Neuronal stem cell (in vitro differentiated cells): ENCODE measurements at regions not wholly inside any gene's neighbourhood (a gene's known extent, or its start where the extent isn't known, plus 50 kb on each side); places are given as distances from the start of the nearest gene placed in this dataset.

Experiments
- DNase-seq: peaks from one replicate; pipeline ENCODE4 v3.0.0-alpha.2; 2013; ENCODE audit warnings: low spot score
- H2AFZ ChIP-seq: one replicate; pipeline ENCODE4 v1.6.1; 2013; ENCODE audit warnings: mild to moderate bottlenecking, low read length, inconsistent platforms
- H2AK5ac ChIP-seq: 2 replicates; pipeline ENCODE4 v1.6.1; 2013; ENCODE audit warnings: low read depth, mild to moderate bottlenecking, inconsistent platforms, low read length, moderate library complexity, mixed read lengths
- H2BK120ac ChIP-seq: 2 replicates; pipeline ENCODE4 v1.6.1; 2013; ENCODE audit warnings: low read depth, mild to moderate bottlenecking, inconsistent platforms, low read length, moderate library complexity, mixed read lengths
- H2BK12ac ChIP-seq: one replicate; pipeline ENCODE4 v1.6.1; 2013; ENCODE audit warnings: low read length, inconsistent platforms
- H2BK15ac ChIP-seq: 2 replicates; pipeline ENCODE4 v1.6.1; 2013; ENCODE audit warnings: mild to moderate bottlenecking, low read length, inconsistent platforms, mixed read lengths
- H2BK5ac ChIP-seq: one replicate; pipeline ENCODE4 v1.6.1; 2013; ENCODE audit warnings: inconsistent platforms, mild to moderate bottlenecking, low read length, moderate library complexity
- H3K14ac ChIP-seq: one replicate; pipeline ENCODE4 v1.6.1; 2013; ENCODE audit warnings: low read length, inconsistent platforms
- H3K18ac ChIP-seq: 2 replicates; pipeline ENCODE4 v1.6.1; 2013; ENCODE audit warnings: low read length, inconsistent platforms
- H3K23ac ChIP-seq: 2 replicates; pipeline ENCODE4 v1.6.1; 2013; ENCODE audit warnings: low read depth, mild to moderate bottlenecking, mixed read lengths, low read length, inconsistent platforms; ENCODE audit not compliant: poor library complexity
- H3K27ac ChIP-seq: replicated peaks from 3 replicates; pipeline ENCODE4 v1.5.1; 2013; ENCODE audit warnings: low read length, inconsistent platforms
- H3K27me3 ChIP-seq, 3 experiments: 2 replicates each; pipeline ENCODE4 v1.6.1; 2013; ENCODE audit warnings: low read length in 3 of 3, mild to moderate bottlenecking in 2 of 3, inconsistent platforms in 1 of 3, low read depth in 1 of 3, mixed read lengths in 1 of 3, moderate library complexity in 1 of 3; ENCODE audit not compliant: control insufficient read depth in 3 of 3, insufficient read depth in 3 of 3
- H3K36me3 ChIP-seq, 2 donors: replicated peaks in 1 of 2; 2 replicates each; pipeline ENCODE4 v1.6.1; 2013; ENCODE audit warnings: low read length in 2 of 2; ENCODE audit not compliant: control insufficient read depth in 2 of 2, insufficient read depth in 2 of 2
- H3K4ac ChIP-seq: 2 replicates; pipeline ENCODE4 v1.6.1; 2013; ENCODE audit warnings: inconsistent platforms, mild to moderate bottlenecking, low read length, moderate library complexity
- H3K4me1 ChIP-seq, 2 donors: 1 replicate in 1 of 2; 2 replicates in 1 of 2; pipeline ENCODE4 v1.6.1; 2013; ENCODE audit warnings: low read length in 2 of 2, low read depth in 1 of 2; ENCODE audit not compliant: control insufficient read depth in 2 of 2, insufficient read depth in 1 of 2
- H3K4me2 ChIP-seq: one replicate; pipeline ENCODE4 v1.6.1; 2013; ENCODE audit warnings: mild to moderate bottlenecking, low read length, inconsistent platforms; ENCODE audit not compliant: insufficient read depth, poor library complexity, severe bottlenecking
- H3K4me3 ChIP-seq, 2 donors: 2 replicates each; pipeline ENCODE4 v1.5.1; 2013; ENCODE audit warnings: low read length in 2 of 2, mild to moderate bottlenecking in 2 of 2, inconsistent platforms in 1 of 2, moderate library complexity in 1 of 2
- H3K79me1 ChIP-seq: one replicate; pipeline ENCODE4 v1.6.1; 2013; ENCODE audit warnings: low read depth, mild to moderate bottlenecking, inconsistent platforms, low read length, moderate library complexity
- H3K9ac ChIP-seq: one replicate; pipeline ENCODE4 v1.6.1; 2013; ENCODE audit warnings: mild to moderate bottlenecking, low read depth, low read length, inconsistent platforms; ENCODE audit not compliant: poor library complexity
- H3K9me3 ChIP-seq, 2 donors: replicated peaks in 1 of 2; 2 replicates each; pipeline versions ENCODE3 to v1.6.1; 2013; ENCODE audit warnings: low read length in 2 of 2, mild to moderate bottlenecking in 2 of 2, inconsistent platforms in 1 of 2, low read depth in 1 of 2, mixed read lengths in 1 of 2, moderate library complexity in 1 of 2; ENCODE audit not compliant: control insufficient read depth in 2 of 2, insufficient read depth in 1 of 2
- H4K8ac ChIP-seq: one replicate; pipeline ENCODE4 v1.6.1; 2013; ENCODE audit warnings: low read depth, mild to moderate bottlenecking, inconsistent platforms, low read length, moderate library complexity
- H4K91ac ChIP-seq: one replicate; pipeline ENCODE4 v1.6.1; 2013; ENCODE audit warnings: low read length, low read depth, mild to moderate bottlenecking, inconsistent platforms; ENCODE audit not compliant: poor library complexity
- WGBS, 2 donors: extraction: QIAGEN DNeasy Blood & Tissue Kit; methylation state at CpG; one replicate each; pipeline ENCODE4 v1.1.7; 2013; ENCODE audit warnings: missing lambda C conversion rate in 2 of 2, mixed read lengths in 1 of 2; ENCODE audit not compliant: insufficient read length in 2 of 2, insufficient replicate concordance in 1 of 2; ENCODE audit errors: extremely low coverage in 2 of 2; 5-methylcytosine and 5-hydroxymethylcytosine counted together

DNA sequence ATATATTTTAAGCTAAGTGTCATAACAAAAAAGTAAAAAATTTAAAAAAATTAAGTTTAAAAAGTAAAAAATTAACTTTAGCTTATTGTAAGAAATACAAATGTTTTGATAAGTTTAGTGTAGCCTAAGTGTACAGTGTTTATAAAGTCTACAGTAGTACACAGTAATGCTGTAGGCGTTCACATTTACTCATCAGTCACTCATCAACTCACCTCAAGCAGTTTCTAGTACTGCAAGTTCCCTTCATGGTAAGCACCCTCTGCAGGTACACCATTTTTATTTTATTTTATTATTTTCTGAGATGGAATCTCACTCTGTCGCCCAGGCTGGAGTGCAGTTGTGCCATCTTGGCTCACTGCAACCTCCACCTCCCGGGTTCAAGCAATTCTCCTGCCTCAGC is 316.0 kb downstream of the FGFR2 start:
- H3K9ac ChIP-seq, result no peak overlapping the region
- no peak overlapping the region for H3K18ac ChIP-seq
- H3K4ac ChIP-seq, result no peak overlapping the region
- H3K4me2 ChIP-seq, result no peak overlapping the region
- H4K91ac ChIP-seq, result no peak overlapping the region
- H2BK12ac ChIP-seq, result no peak overlapping the region
- H2AK5ac ChIP-seq, result no peak overlapping the region
- no peak for DNase-seq
- H3K27ac ChIP-seq, result no peak overlapping the region
- H2BK120ac ChIP-seq, result no peak overlapping the region
- H4K8ac ChIP-seq, result no peak overlapping the region
- no peaks in the 10 kb centered on the region for H3K4me1 ChIP-seq
- no peaks in the 10 kb centered on the region for H3K27me3 ChIP-seq
- H2BK15ac ChIP-seq, result no peak overlapping the region
- H2BK5ac ChIP-seq, result no peak overlapping the region
- H3K79me1 ChIP-seq, result no peaks in the 10 kb centered on the region
- no peak overlapping the region for H2AFZ ChIP-seq
- H3K9me3 ChIP-seq, result no peaks in the 10 kb centered on the region
- H3K4me3 ChIP-seq, result no peak overlapping the region
- no peak overlapping the region for H3K23ac ChIP-seq
- H3K36me3 ChIP-seq, result no peaks in the 10 kb centered on the region
- no peak overlapping the region for H3K14ac ChIP-seq
- no CpG with 5 or more reads among the region's 3 CpGs for WGBS, 2 donors

DNA sequence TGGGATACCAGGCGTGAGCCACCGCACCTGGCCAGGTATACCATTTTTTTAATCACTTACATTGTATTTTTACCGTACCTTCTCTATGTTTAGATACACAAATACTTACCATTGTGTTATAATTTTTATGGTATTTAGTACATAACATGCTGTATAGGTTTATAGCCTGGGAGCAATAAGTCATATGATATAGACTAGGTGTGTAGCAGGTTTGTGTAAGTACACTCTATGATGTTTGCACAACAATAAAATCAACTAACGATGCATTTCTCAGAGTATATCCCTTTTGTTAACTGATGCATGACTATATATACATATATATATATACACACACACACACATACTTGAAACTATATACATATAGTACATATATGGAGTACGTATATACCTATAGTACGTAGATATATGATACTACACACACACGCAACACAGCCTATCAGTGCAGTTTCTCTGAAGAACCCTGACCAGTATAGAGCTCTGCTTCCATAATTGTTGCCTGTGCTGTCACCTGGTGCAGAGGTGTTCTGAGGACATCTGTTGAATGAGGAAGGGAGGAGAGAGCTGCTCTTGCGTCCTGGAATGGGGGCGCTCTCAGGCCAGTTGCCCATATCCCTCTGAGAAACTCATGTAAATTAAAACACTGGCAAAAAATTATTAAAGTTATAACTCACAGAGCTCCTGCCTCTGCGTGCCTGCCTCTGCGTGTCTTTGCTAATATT is 315.3 kb downstream of the FGFR2 start:
- WGBS, 2 donors, result no CpG with 5 or more reads among the region's 11 CpGs
- no peak overlapping the region for H3K18ac ChIP-seq
- H3K79me1 ChIP-seq, result no peaks in the 10 kb centered on the region
- H3K27ac ChIP-seq, result no peak overlapping the region
- no peak overlapping the region for H3K4me3 ChIP-seq
- no peak overlapping the region for H2BK120ac ChIP-seq
- H3K14ac ChIP-seq, result no peak overlapping the region
- no peaks in the 10 kb centered on the region for H3K27me3 ChIP-seq
- H3K36me3 ChIP-seq, result no peaks in the 10 kb centered on the region
- no peak overlapping the region for H2AFZ ChIP-seq
- no peak overlapping the region for H2AK5ac ChIP-seq
- H2BK15ac ChIP-seq, result no peak overlapping the region
- no peak for DNase-seq
- no peaks in the 10 kb centered on the region for H3K4me1 ChIP-seq
- no peak overlapping the region for H3K4ac ChIP-seq
- H3K4me2 ChIP-seq, result no peak overlapping the region
- no peak overlapping the region for H4K91ac ChIP-seq
- no peak overlapping the region for H3K23ac ChIP-seq
- no peak overlapping the region for H2BK5ac ChIP-seq
- no peak overlapping the region for H2BK12ac ChIP-seq
- no peaks in the 10 kb centered on the region for H3K9me3 ChIP-seq
- H4K8ac ChIP-seq, result no peak overlapping the region
- no peak overlapping the region for H3K9ac ChIP-seq

- Histone ChIP-seq H3K4me2 (no peak overlapping the region), H3K23ac (no peak overlapping the region), H3K14ac (no peak overlapping the region), H3K9ac (no peak overlapping the region), H3K4ac (no peak overlapping the region), H2BK12ac (no peak overlapping the region), H3K27ac (no peak overlapping the region), H3K18ac (no peak overlapping the region), H2BK5ac (no peak overlapping the region), H3K27me3 (no peaks in the 10 kb centered on the region), H2BK120ac (no peak overlapping the region), H2AK5ac (no peak overlapping the region), H3K4me3 (no peak overlapping the region), H3K36me3 (no peaks in the 10 kb centered on the region), H4K91ac (no peak overlapping the region), H3K4me1 (no peaks in the 10 kb centered on the region), H2BK15ac (no peak overlapping the region), H4K8ac (no peak overlapping the region), H2AFZ (no peak overlapping the region), H3K9me3 (no peaks in the 10 kb centered on the region), H3K79me1 (no peaks in the 10 kb centered on the region)
- WGBS, 2 donors, result no CpG with 5 or more reads among the region's 4 CpGs
- no peak for DNase-seq
Observed at GRCh38 chr10:121284936-121285335, 313.3 kb downstream of the FGFR2 start.

GRCh38 chr10:121285406-121286196 is 312.6 kb downstream of the FGFR2 start:
- H2AK5ac ChIP-seq, result no peak overlapping the region

More at GRCh38 chr10:121285406-121286196, 312.6 kb downstream of the FGFR2 start:
- no peaks in the 10 kb centered on the region for H3K36me3 ChIP-seq
- H2BK15ac ChIP-seq, result no peak overlapping the region
- no peak overlapping the region for H3K27ac ChIP-seq
- no peak overlapping the region for H2BK5ac ChIP-seq
- H3K4ac ChIP-seq, result no peak overlapping the region
- H2BK120ac ChIP-seq, result no peak overlapping the region
- H3K79me1 ChIP-seq, result no peaks in the 10 kb centered on the region
- no peak overlapping the region for H3K23ac ChIP-seq
- H3K4me2 ChIP-seq, result no peak overlapping the region
- no peak overlapping the region for H3K14ac ChIP-seq
- H3K9ac ChIP-seq, result no peak overlapping the region
- no peak overlapping the region for H3K4me3 ChIP-seq
- no peak overlapping the region for H3K18ac ChIP-seq
- H2BK12ac ChIP-seq, result no peak overlapping the region
- H3K27me3 ChIP-seq, result no peaks in the 10 kb centered on the region
- H4K91ac ChIP-seq, result no peak overlapping the region
- H3K9me3 ChIP-seq, result no peaks in the 10 kb centered on the region
- DNase-seq, result no peak
- H3K4me1 ChIP-seq, result no peaks in the 10 kb centered on the region
- no peak overlapping the region for H2AFZ ChIP-seq
- H4K8ac ChIP-seq, result no peak overlapping the region
- no CpG with 5 or more reads among the region's 5 CpGs for WGBS, 2 donors
